Left lung (tissue), 4 donors: ENCODE measurements at regions not wholly inside any gene's neighbourhood (a gene's known extent, or its start where the extent isn't known, plus 50 kb on each side); places are given as distances from the start of the nearest gene placed in this dataset.

Experiments
- ATAC-seq: fragments of 200-7000 bp; cut with Tn5 transposase; one replicate; pipeline ENCODE4 v1.9.1; 2020; ENCODE audit warnings: moderate library complexity
- DNase-seq, 4 donors: peaks; one replicate each; pipeline ENCODE4 v3.0.0-alpha.2; 2013 to 2020
- H3K27ac ChIP-seq, 2 donors: fragments of 200-600 bp; sonication (generic) in 1 of 2; one replicate each; pipeline versions ENCODE4 v1.5.0 to v1.8.0; 2020 to 2021
- H3K27me3 ChIP-seq, 2 donors: fragments of 200-600 bp; sonication (generic) in 1 of 2; one replicate each; pipeline versions ENCODE4 v1.5.0 to v1.8.0; 2020 to 2021
- H3K36me3 ChIP-seq, 2 donors: fragments of 200-600 bp; sonication (generic) in 1 of 2; one replicate each; pipeline versions ENCODE4 v1.5.0 to v1.8.0; 2020 to 2021
- H3K4me1 ChIP-seq, 2 donors: fragments of 200-600 bp; one replicate each; pipeline ENCODE4 v1.8.0; 2021
- H3K4me3 ChIP-seq, 2 donors: fragments of 200-600 bp; sonication (generic) in 1 of 2; one replicate each; pipeline versions ENCODE4 v1.5.0 to v1.8.0; 2020 to 2021; ENCODE audit warnings: mild to moderate bottlenecking in 1 of 2
- H3K9me3 ChIP-seq, 2 donors: fragments of 200-600 bp; sonication (generic) in 1 of 2; one replicate each; pipeline versions ENCODE4 v1.5.0 to v1.8.0; 2020 to 2021
- CTCF ChIP-seq, 2 donors: fragments of 200-600 bp; sonication (generic) in 1 of 2; IDR thresholded peaks; one replicate each; pipeline versions ENCODE4 v1.5.0 to v1.8.0; 2021; ENCODE audit warnings: antibody characterized with exemption in 2 of 2
- intact Hi-C, 2 donors: fragments of 100-400 bp; cut with DNase I; formaldehyde crosslinking; loops; one replicate each; pipeline versions ENCODE4 v1.11.2 to v1.14.2; 2022
- donor health status: DM: no; HTN: yes; CAD: no.
- donor health status: DM: no; HTN: no; CAD: no.

- TF ChIP-seq CTCF (IDR thresholded peaks at IDR 0.05), result no peak
- Histone ChIP-seq H3K36me3 (no peaks in the 10 kb centered on the region), H3K4me1 (no peaks in the 10 kb centered on the region), H3K27ac (no peak overlapping the region), H3K4me3 (no peak overlapping the region), H3K9me3 (peaks cover 0 to 23% of the 10 kb centered on the region in 2 donors), H3K27me3 (no peaks in the 10 kb centered on the region)
- ATAC-seq, result no peak
- intact Hi-C loops, result no loop called here
- no peak for DNase-seq
Observed at GRCh38 chr5:123771715-123772114, 259.7 kb downstream of the CSNK1G3 start.

GRCh38 chr5:123763201-123763600 is 251.2 kb downstream of the CSNK1G3 start:
- Histone ChIP-seq H3K9me3 (peaks cover 0 to 11% of the 10 kb centered on the region in 2 donors), H3K4me1 (no peaks in the 10 kb centered on the region), H3K27ac (no peak overlapping the region), H3K4me3 (no peak overlapping the region), H3K27me3 (no peaks in the 10 kb centered on the region), H3K36me3 (no peaks in the 10 kb centered on the region)
- no peak for DNase-seq
- no peak for ATAC-seq
- no peak for TF ChIP-seq CTCF (IDR thresholded peaks at IDR 0.05)
- intact Hi-C loops, result no loop called here

GRCh38 chr5:123756816-123757215 is 244.8 kb downstream of the CSNK1G3 start:
- H3K9me3 ChIP-seq, result peaks cover 0 to 5% of the 10 kb centered on the region in 2 donors
- no peak for TF ChIP-seq CTCF (IDR thresholded peaks at IDR 0.05)
- DNase-seq (no peak), ATAC-seq (no peak)
- H3K36me3 ChIP-seq, result no peaks in the 10 kb centered on the region
- H3K4me3 ChIP-seq, result no peak overlapping the region
- intact Hi-C loops, result no loop called here
- no peaks in the 10 kb centered on the region for H3K4me1 ChIP-seq
- no peaks in the 10 kb centered on the region for H3K27me3 ChIP-seq
- H3K27ac ChIP-seq, result no peak overlapping the region

- no peak for ATAC-seq
Observed at GRCh38 chr5:123756318-123756665, 244.3 kb downstream of the CSNK1G3 start.

GRCh38 chr5:123755653-123756317 is 243.8 kb downstream of the CSNK1G3 start:
- H3K27ac ChIP-seq, result no peak overlapping the region
- H3K36me3 ChIP-seq, result no peaks in the 10 kb centered on the region
- H3K9me3 ChIP-seq, result peaks cover 0 to 5% of the 10 kb centered on the region in 2 donors
- H3K27me3 ChIP-seq, result no peaks in the 10 kb centered on the region
- peak in 1 of 4 donors; percentile 8 for DNase-seq
- no peak for ATAC-seq
- intact Hi-C loops, result no loop called here
- no peaks in the 10 kb centered on the region for H3K4me1 ChIP-seq
- H3K4me3 ChIP-seq, result no peak overlapping the region
- TF ChIP-seq CTCF (IDR thresholded peaks at IDR 0.05), result no peak

More at GRCh38 chr5:123756318-123756665, 244.3 kb downstream of the CSNK1G3 start:
- Histone ChIP-seq H3K36me3 (no peaks in the 10 kb centered on the region), H3K27me3 (no peaks in the 10 kb centered on the region), H3K4me3 (no peak overlapping the region), H3K4me1 (no peaks in the 10 kb centered on the region), H3K27ac (no peak overlapping the region), H3K9me3 (peaks cover 0 to 5% of the 10 kb centered on the region in 2 donors)
- intact Hi-C loops, result no loop called here
- DNase-seq, result peak in 1 of 4 donors; percentile 7
- TF ChIP-seq CTCF (IDR thresholded peaks at IDR 0.05), result no peak
